ENCODE measurements at regions not wholly inside any gene's neighbourhood (a gene's known extent, or its start where the extent isn't known, plus 50 kb on each side); places are given as distances from the start of the nearest gene placed in this dataset.

- WGBS: 52% methylated on average over 6 of the region's 6 CpGs
- Histone ChIP-seq H3K27ac (ENCODE audit: low read depth in 1 of 2, low read length in 2 of 2) (no peak overlapping the region), H3K9ac (ENCODE audit: low read depth in 1 of 2, low read length in 2 of 2) (no peak overlapping the region), H3K36me3 (ENCODE audit: control insufficient read depth in 4 of 4, insufficient read depth in 3 of 4, low read depth in 1 of 4, low read length in 3 of 4) (no peaks in the 10 kb centered on the region), H3K4me1 (ENCODE audit: control insufficient read depth in 4 of 4, insufficient read depth in 4 of 4, low read length in 3 of 4) (peaks cover 0 to 2% (median 0%) of the 10 kb centered on the region in 4 donors), H3K9me3 (ENCODE audit: control insufficient read depth in 4 of 4, low read length in 3 of 4) (no peaks in the 10 kb centered on the region), H3K4me3 (ENCODE audit: low read depth in 1 of 3, low read length in 3 of 3) (no peak overlapping the region), H3K27me3 (ENCODE audit: control insufficient read depth in 4 of 4, insufficient read depth in 4 of 4, low read length in 3 of 4) (peaks cover 0 to 3% (median 0%) of the 10 kb centered on the region in 4 donors)
- no peak for DNase-seq (ENCODE audit: low spot score)
- no peak for TF ChIP-seq RAD21 (IDR thresholded peaks at IDR 0.05)
- no peak for TF ChIP-seq MAX (IDR thresholded peaks at IDR 0.05)
- TF ChIP-seq FOXA2 (IDR thresholded peaks at IDR 0.05): no peak
Measured at GRCh38 chr5:7078101-7078500, 317.8 kb upstream of the ADCY2 start.

- 51% methylated on average over 9 of the region's 9 CpGs for WGBS
- H3K4me3 ChIP-seq (ENCODE audit: low read depth in 1 of 3, low read length in 3 of 3): no peak overlapping the region
- no peak for DNase-seq (ENCODE audit: low spot score)
- H3K9me3 ChIP-seq (ENCODE audit: control insufficient read depth in 4 of 4, low read length in 3 of 4): no peaks in the 10 kb centered on the region
- H3K36me3 ChIP-seq (ENCODE audit: control insufficient read depth in 4 of 4, insufficient read depth in 3 of 4, low read depth in 1 of 4, low read length in 3 of 4): no peaks in the 10 kb centered on the region
- no peak overlapping the region for H3K27ac ChIP-seq (ENCODE audit: low read depth in 1 of 2, low read length in 2 of 2)
- peaks cover 0 to 2% (median 0%) of the 10 kb centered on the region in 4 donors for H3K4me1 ChIP-seq (ENCODE audit: control insufficient read depth in 4 of 4, insufficient read depth in 4 of 4, low read length in 3 of 4)
- peaks cover 0 to 3% (median 0%) of the 10 kb centered on the region in 4 donors for H3K27me3 ChIP-seq (ENCODE audit: control insufficient read depth in 4 of 4, insufficient read depth in 4 of 4, low read length in 3 of 4)
- H3K9ac ChIP-seq (ENCODE audit: low read depth in 1 of 2, low read length in 2 of 2): no peak overlapping the region
- TF ChIP-seq SP1 (IDR thresholded peaks at IDR 0.05) (no peak), HNF4A (conservative IDR thresholded peaks at IDR 0.05) (no peak), ZBTB33 (IDR thresholded peaks at IDR 0.05) (no peak), ATF3 (IDR thresholded peaks at IDR 0.05) (no peak), TAF1 (conservative IDR thresholded peaks at IDR 0.05) (no peak), FOXA2 (IDR thresholded peaks at IDR 0.05) (no peak), MAX (IDR thresholded peaks at IDR 0.05) (no peak), CTCF (IDR thresholded peaks at IDR 0.05; ENCODE audit: low read depth, low read length, missing input control) (peak; percentile 23), EGR1 (IDR thresholded peaks at IDR 0.05; ENCODE audit: low read depth in 2 of 2) (no peak), GABPA (IDR thresholded peaks at IDR 0.05 in 1 of 2, conservative IDR thresholded peaks at IDR 0.05 in 1 of 2) (no peak), RAD21 (IDR thresholded peaks at IDR 0.05) (peak; percentile 56 to 69)
Measured at GRCh38 chr5:7078901-7079300, 317.0 kb upstream of the ADCY2 start.

GRCh38 chr5:7080501-7080900 is 315.4 kb upstream of the ADCY2 start:
- no peak for DNase-seq (ENCODE audit: low spot score)
- no peaks in the 10 kb centered on the region for H3K36me3 ChIP-seq (ENCODE audit: control insufficient read depth in 4 of 4, insufficient read depth in 3 of 4, low read depth in 1 of 4, low read length in 3 of 4)
- peaks cover 0 to 3% (median 0%) of the 10 kb centered on the region in 4 donors for H3K27me3 ChIP-seq (ENCODE audit: control insufficient read depth in 4 of 4, insufficient read depth in 4 of 4, low read length in 3 of 4)
- 73% methylated on average over 7 of the region's 7 CpGs for WGBS
- peaks cover 0 to 2% (median 0%) of the 10 kb centered on the region in 4 donors for H3K4me1 ChIP-seq (ENCODE audit: control insufficient read depth in 4 of 4, insufficient read depth in 4 of 4, low read length in 3 of 4)
- no peak overlapping the region for H3K27ac ChIP-seq (ENCODE audit: low read depth in 1 of 2, low read length in 2 of 2)
- H3K9ac ChIP-seq (ENCODE audit: low read depth in 1 of 2, low read length in 2 of 2): no peak overlapping the region
- no peak for TF ChIP-seq REST (IDR thresholded peaks at IDR 0.05)
- no peak for TF ChIP-seq ATF3 (IDR thresholded peaks at IDR 0.05)
- no peak for TF ChIP-seq TAF1 (conservative IDR thresholded peaks at IDR 0.05)
- no peak for TF ChIP-seq ZBTB33 (IDR thresholded peaks at IDR 0.05)
- TF ChIP-seq HNF4A (conservative IDR thresholded peaks at IDR 0.05): no peak
- TF ChIP-seq SP1 (IDR thresholded peaks at IDR 0.05): no peak
- TF ChIP-seq HNF4G (IDR thresholded peaks at IDR 0.05): no peak
- no peak for TF ChIP-seq FOXA2 (IDR thresholded peaks at IDR 0.05)
- no peak for TF ChIP-seq RXRA (IDR thresholded peaks at IDR 0.05)
- H3K4me3 ChIP-seq (ENCODE audit: low read depth in 1 of 3, low read length in 3 of 3): no peak overlapping the region
- H3K9me3 ChIP-seq (ENCODE audit: control insufficient read depth in 4 of 4, low read length in 3 of 4): peaks cover 0 to 5% (median 0%) of the 10 kb centered on the region in 4 donors

All from liver (tissue), 8 donors.